Nephron (organoid): ENCODE measurements at regions not wholly inside any gene's neighbourhood (a gene's known extent, or its start where the extent isn't known, plus 50 kb on each side); places are given as distances from the start of the nearest gene placed in this dataset.
A peak's percentile ranks its signal among the peaks of the same experiment; 100 is the strongest.

Experiments
- H3K27ac Mint-ChIP-seq, 3 experiments: 2 replicates each; pipeline ENCODE4 v1.8.0; 2020; ENCODE audit warnings: mixed read lengths in 3 of 3, mild to moderate bottlenecking in 2 of 3, moderate library complexity in 1 of 3
- H3K27me3 Mint-ChIP-seq: 2 replicates; pipeline ENCODE4 v1.8.0; 2021; ENCODE audit warnings: low read depth, mild to moderate bottlenecking, moderate library complexity, mixed read lengths
- H3K36me3 Mint-ChIP-seq: 2 replicates; pipeline ENCODE4 v1.8.0; 2020; ENCODE audit warnings: low read depth, mixed read lengths
- H3K4me1 Mint-ChIP-seq: 2 replicates; pipeline ENCODE4 v1.8.0; 2020; ENCODE audit warnings: mixed read lengths
- H3K4me3 Mint-ChIP-seq, 3 experiments: 2 replicates each; pipeline ENCODE4 v1.8.0; 2020; ENCODE audit warnings: mild to moderate bottlenecking in 3 of 3, mixed read lengths in 3 of 3, moderate library complexity in 2 of 3
- H3K9me3 Mint-ChIP-seq: 2 replicates; pipeline ENCODE4 v1.8.0; 2020; ENCODE audit warnings: mixed read lengths
- CTCF ChIP-seq, 3 experiments: fragments of 200-600 bp; sonication (generic); IDR thresholded peaks; one replicate each; pipeline ENCODE4 v1.5.0; 2021; ENCODE audit warnings: antibody characterized with exemption in 3 of 3; ENCODE audit not compliant: unreplicated experiment in 3 of 3

- peaks cover 13% of the 10 kb centered on the region for H3K27me3 Mint-ChIP-seq
- no peak overlapping the region for H3K4me3 Mint-ChIP-seq
- no peaks in the 10 kb centered on the region for H3K36me3 Mint-ChIP-seq
- H3K27ac Mint-ChIP-seq = no peak overlapping the region
- peaks cover 31% of the 10 kb centered on the region for H3K4me1 Mint-ChIP-seq
- TF ChIP-seq CTCF (IDR thresholded peaks at IDR 0.05; ENCODE audit: unreplicated experiment in 3 of 3) = no peak
- H3K9me3 Mint-ChIP-seq = no peaks in the 10 kb centered on the region
Observed at GRCh38 chr10:43897765-43898419, 249.2 kb upstream of the ZNF32 start.

GRCh38 chr10:43892062-43892770, 243.5 kb upstream of the ZNF32 start:
- H3K27ac Mint-ChIP-seq = peak overlapping the region; percentile 3 to 90 (median 40)
- no peak for TF ChIP-seq CTCF (IDR thresholded peaks at IDR 0.05; ENCODE audit: unreplicated experiment in 3 of 3)
- H3K27me3 Mint-ChIP-seq = peaks cover 7% of the 10 kb centered on the region
- H3K4me3 Mint-ChIP-seq = no peak overlapping the region
- no peaks in the 10 kb centered on the region for H3K36me3 Mint-ChIP-seq
- peaks cover 30% of the 10 kb centered on the region for H3K4me1 Mint-ChIP-seq
- H3K9me3 Mint-ChIP-seq = no peaks in the 10 kb centered on the region

GRCh38 chr10:43891241-43891640, 242.6 kb upstream of the ZNF32 start:
- no peaks in the 10 kb centered on the region for H3K36me3 Mint-ChIP-seq
- no peak overlapping the region for H3K4me3 Mint-ChIP-seq
- peaks cover 26% of the 10 kb centered on the region for H3K4me1 Mint-ChIP-seq
- no peak overlapping the region for H3K27ac Mint-ChIP-seq
- H3K27me3 Mint-ChIP-seq = peaks cover 13% of the 10 kb centered on the region
- TF ChIP-seq CTCF (IDR thresholded peaks at IDR 0.05; ENCODE audit: unreplicated experiment in 3 of 3) = no peak
- H3K9me3 Mint-ChIP-seq = no peaks in the 10 kb centered on the region

- Mint-ChIP-seq H3K4me1 (peaks cover 27% of the 10 kb centered on the region), H3K9me3 (no peaks in the 10 kb centered on the region), H3K27ac (no peak overlapping the region), H3K27me3 (peaks cover 10% of the 10 kb centered on the region), H3K4me3 (no peak overlapping the region), H3K36me3 (no peaks in the 10 kb centered on the region)
- TF ChIP-seq CTCF (IDR thresholded peaks at IDR 0.05; ENCODE audit: unreplicated experiment in 3 of 3) = no peak
Observed at GRCh38 chr10:43890124-43890523, 241.4 kb upstream of the ZNF32 start.

GRCh38 chr10:43888586-43888985, 239.9 kb upstream of the ZNF32 start:
- Mint-ChIP-seq H3K4me3 (no peak overlapping the region), H3K9me3 (no peaks in the 10 kb centered on the region), H3K27me3 (peaks cover 16% of the 10 kb centered on the region), H3K36me3 (no peaks in the 10 kb centered on the region), H3K27ac (peak overlapping the region in 2 of 3 experiments; percentile 48 to 53), H3K4me1 (peaks cover 40% of the 10 kb centered on the region)
- no peak for TF ChIP-seq CTCF (IDR thresholded peaks at IDR 0.05; ENCODE audit: unreplicated experiment in 3 of 3)

GRCh38 chr10:43885842-43886241, 237.2 kb upstream of the ZNF32 start:
- no peak overlapping the region for H3K27ac Mint-ChIP-seq

More at GRCh38 chr10:43885842-43886241, 237.2 kb upstream of the ZNF32 start:
- Mint-ChIP-seq H3K36me3 (no peaks in the 10 kb centered on the region), H3K4me1 (peaks cover 50% of the 10 kb centered on the region), H3K4me3 (no peak overlapping the region), H3K9me3 (no peaks in the 10 kb centered on the region), H3K27me3 (peaks cover 19% of the 10 kb centered on the region)
- TF ChIP-seq CTCF (IDR thresholded peaks at IDR 0.05; ENCODE audit: unreplicated experiment in 3 of 3) = no peak
